K562 (cell line): ENCODE measurements at regions not wholly inside any gene's neighbourhood (a gene's known extent, or its start where the extent isn't known, plus 50 kb on each side); places are given as distances from the start of the nearest gene placed in this dataset.

Experiments
- HDAC8 ChIP-seq: fragments of 450-650 bp; IDR thresholded peaks from 2 replicates; pipeline ENCODE4 v1.6.1; 2016; ENCODE audit warnings: mild to moderate bottlenecking, missing genetic modification characterization, moderate library complexity, missing compliant biosample characterization
- HNRNPK ChIP-seq: fragments of 200-400 bp; formaldehyde crosslinking; IDR thresholded peaks from one replicate; pipeline ENCODE4 v1.6.1; 2018; ENCODE audit warnings: mild to moderate bottlenecking, low read depth, low read length; ENCODE audit not compliant: poor library complexity, severe bottlenecking
- SIX5 ChIP-seq, 2 experiments: IDR thresholded peaks; 2 replicates each; pipeline ENCODE4 v1.6.1; 2011; ENCODE audit warnings: low read length in 2 of 2, borderline replicate concordance in 1 of 2, low read depth in 1 of 2, mild to moderate bottlenecking in 1 of 2, moderate library complexity in 1 of 2; ENCODE audit not compliant: insufficient read depth in 1 of 2
- SLC30A9 ChIP-seq: fragments of 250-450 bp; sonication (Bioruptor Pico); IDR thresholded peaks from 2 replicates; pipeline ENCODE4 v1.8.0; 2022; ENCODE audit warnings: mild to moderate bottlenecking, moderate library complexity
- TBP ChIP-seq: optimal IDR thresholded peaks from 2 replicates; pipeline ENCODE3; 2011; ENCODE audit warnings: low read depth, low read length, improper control_type of control experiment
- ZEB2 ChIP-seq: fragments of 450-650 bp; IDR thresholded peaks from 2 replicates; pipeline ENCODE4 v1.6.1; 2016
- ZNF277 ChIP-seq: fragments of 250-450 bp; sonication (Bioruptor Pico); IDR thresholded peaks from 2 replicates; pipeline ENCODE4 v1.8.0; 2022; ENCODE audit warnings: inconsistent platforms, mild to moderate bottlenecking, moderate library complexity, borderline replicate concordance

- no peak for TF ChIP-seq TBP
- no peak for TF ChIP-seq SLC30A9 (CRISPR knock-in tag)
- no peak for TF ChIP-seq SIX5 (IDR thresholded peaks at IDR 0.05; ENCODE audit: borderline replicate concordance in 1 of 2, insufficient read depth in 1 of 2, low read depth in 1 of 2, low read length in 2 of 2)
- TF ChIP-seq ZEB2: no peak
- TF ChIP-seq ZNF277 (CRISPR knock-in tag): no peak
- no peak for TF ChIP-seq HNRNPK
- TF ChIP-seq HDAC8 (tag): no peak
Observed at GRCh38 chr5:74166064-74166463, 474.5 kb downstream of the ENC1 start.
